Caco-2 (cell line): ENCODE measurements at regions not wholly inside any gene's neighbourhood (a gene's known extent, or its start where the extent isn't known, plus 50 kb on each side); places are given as distances from the start of the nearest gene placed in this dataset.
A peak's percentile ranks its signal among the peaks of the same experiment; 100 is the strongest.

Source experiments
- BruUV-seq: library from RNA; stranded (reverse); fragments of 400-500 nt; replicated peaks from 2 replicates; lab custom pipeline; 2021; lab: Mats Ljungman, UMichigan
- CTCF ChIA-PET: fragments of 300-600 bp; sonication (Branson Sonifier 250); formaldehyde crosslinking; loops from one replicate; lab custom pipeline; 2022; ENCODE audit warnings: antibody characterized with exemption; lab: Charles Lee
- POLR2A ChIA-PET: fragments of 300-600 bp; sonication (Branson Sonifier 250); formaldehyde crosslinking; loops from one replicate; lab custom pipeline; 2022; ENCODE audit warnings: antibody characterized with exemption; lab: Charles Lee
- DNase-seq, 2 experiments: peaks; one replicate each; pipeline versions ENCODE4 v3.0.0 to v3.0.0-alpha.2; 2020 to 2022
- H3K27me3 ChIP-seq: replicated peaks from 2 replicates; pipeline ENCODE4 v1.6.0; 2011; ENCODE audit warnings: low read length; ENCODE audit not compliant: control insufficient read depth, insufficient read depth
- H3K36me3 ChIP-seq: 2 replicates; pipeline ENCODE4 v1.5.1; 2011; ENCODE audit warnings: low read length; ENCODE audit not compliant: control insufficient read depth, insufficient read depth
- H3K4me1 ChIP-seq: fragments of 250-450 bp; sonication (Bioruptor Pico); 2 replicates; pipeline ENCODE4 v1.5.1; 2020; ENCODE audit warnings: mild to moderate bottlenecking
- H3K4me3 ChIP-seq: 2 replicates; pipeline ENCODE4 v1.5.1; 2011; ENCODE audit warnings: low read depth, mild to moderate bottlenecking, control low read depth, low read length
- H3K9me3 ChIP-seq: fragments of 250-450 bp; sonication (Bioruptor Pico); 2 replicates; pipeline ENCODE4 v1.5.1; 2020; ENCODE audit warnings: mild to moderate bottlenecking, moderate library complexity
- H3K27ac Mint-ChIP-seq: one replicate; pipeline ENCODE4 v1.8.0; 2022; ENCODE audit warnings: mixed read lengths; ENCODE audit not compliant: unreplicated experiment
- H3K27me3 Mint-ChIP-seq: one replicate; pipeline ENCODE4 v1.8.0; 2022; ENCODE audit warnings: mixed read lengths; ENCODE audit not compliant: insufficient read depth, unreplicated experiment
- H3K36me3 Mint-ChIP-seq: one replicate; pipeline ENCODE4 v1.8.0; 2022; ENCODE audit warnings: mild to moderate bottlenecking, mixed read lengths; ENCODE audit not compliant: insufficient read depth, unreplicated experiment
- H3K4me1 Mint-ChIP-seq: one replicate; pipeline ENCODE4 v1.8.0; 2022; ENCODE audit warnings: low read depth, mixed read lengths; ENCODE audit not compliant: unreplicated experiment
- H3K4me3 Mint-ChIP-seq: one replicate; pipeline ENCODE4 v1.8.0; 2022; ENCODE audit warnings: mild to moderate bottlenecking, moderate library complexity, mixed read lengths; ENCODE audit not compliant: unreplicated experiment
- H3K9me3 Mint-ChIP-seq: one replicate; pipeline ENCODE4 v1.8.0; 2022; ENCODE audit warnings: mixed read lengths; ENCODE audit not compliant: unreplicated experiment
- CTCF ChIP-seq, 2 experiments: fragments of 200-600 bp in 1 of 2; IDR thresholded peaks; 1 replicate in 1 of 2; 2 replicates in 1 of 2; pipeline versions ENCODE4 v1.5.1 to v1.8.0; 2011 to 2022; ENCODE audit warnings: antibody characterized with exemption in 1 of 2, control low read depth in 1 of 2, inconsistent platforms in 1 of 2, low read depth in 1 of 2, low read length in 1 of 2, mild to moderate bottlenecking in 1 of 2, moderate library complexity in 1 of 2; ENCODE audit not compliant: insufficient read depth in 1 of 2, severe bottlenecking in 1 of 2, unreplicated experiment in 1 of 2
- intact Hi-C: fragments of 100-400 bp; cut with micrococcal nuclease; formaldehyde crosslinking; loops from one replicate; pipeline ENCODE4 v1.10.0; 2022; ENCODE audit not compliant: unreplicated experiment

DNA sequence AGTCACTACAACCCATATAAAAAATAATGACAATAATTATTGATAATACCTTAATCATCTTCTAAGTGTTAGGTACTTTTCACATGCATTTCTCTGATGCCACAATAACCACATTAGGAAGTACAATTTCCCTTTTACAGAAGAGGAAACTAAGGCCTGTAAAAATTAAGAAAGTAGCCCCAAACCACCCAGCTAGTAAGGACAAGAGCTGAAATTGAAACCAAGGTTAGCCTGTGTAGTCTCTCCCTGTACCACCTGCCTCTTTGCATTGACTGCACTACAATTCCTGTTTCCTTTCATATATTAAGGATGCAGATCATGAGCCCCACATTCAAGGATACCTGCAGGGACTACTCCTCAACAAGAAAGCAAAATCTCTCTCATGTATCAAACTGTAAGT, 288.8 kb downstream of the GPATCH2 start:
- CTCF ChIA-PET, result no interaction called here
- Mint-ChIP-seq H3K9me3 (peaks cover 11% of the 10 kb centered on the region), H3K36me3 (no peaks in the 10 kb centered on the region), H3K4me1 (peaks cover 14% of the 10 kb centered on the region), H3K4me3 (no peak overlapping the region), H3K27me3 (no peaks in the 10 kb centered on the region), H3K27ac (no peak overlapping the region)
- no TSS peak for BruUV-seq
- Histone ChIP-seq H3K4me1 (0 out of 2 replicates have a peak, but pooled peaks cover 3% of the 10 kb centered on the region), H3K27me3 (no peaks in the 10 kb centered on the region), H3K4me3 (no peak overlapping the region), H3K9me3 (no peaks in the 10 kb centered on the region), H3K36me3 (no peaks in the 10 kb centered on the region)
- TF ChIP-seq CTCF (IDR thresholded peaks at IDR 0.05; ENCODE audit: insufficient read depth in 1 of 2, low read depth in 1 of 2, low read length in 1 of 2, severe bottlenecking in 1 of 2, unreplicated experiment in 1 of 2), result no peak
- POLR2A ChIA-PET, result no interaction called here
- DNase-seq, result no peak
- intact Hi-C loops, result loop anchor here (10.0 kb wide), 1 partner anchor 517 kb away; no protein-coding TSS in a partner anchor

GRCh38 chr1:217336724-217337123, 294.2 kb downstream of the GPATCH2 start:
- no peak for DNase-seq
- H3K27ac Mint-ChIP-seq, result no peak overlapping the region
- H3K9me3 Mint-ChIP-seq, result no peaks in the 10 kb centered on the region
- H3K27me3 Mint-ChIP-seq, result no peaks in the 10 kb centered on the region
- Histone ChIP-seq H3K4me1 (0 out of 2 replicates have a peak, but pooled peaks cover 3% of the 10 kb centered on the region), H3K27me3 (0 out of 2 replicates have a peak, but pooled peaks cover 1% of the 10 kb centered on the region), H3K4me3 (no peak overlapping the region), H3K36me3 (no peaks in the 10 kb centered on the region), H3K9me3 (no peaks in the 10 kb centered on the region)
- H3K4me1 Mint-ChIP-seq, result peaks cover 14% of the 10 kb centered on the region
- POLR2A ChIA-PET, result no interaction called here
- no peaks in the 10 kb centered on the region for H3K36me3 Mint-ChIP-seq
- no TSS peak for BruUV-seq
- CTCF ChIA-PET, result no interaction called here
- intact Hi-C loops, result loop anchor here (10.0 kb wide), 1 partner anchor 372 kb away; no protein-coding TSS in a partner anchor
- TF ChIP-seq CTCF (IDR thresholded peaks at IDR 0.05; ENCODE audit: insufficient read depth in 1 of 2, low read depth in 1 of 2, low read length in 1 of 2, severe bottlenecking in 1 of 2, unreplicated experiment in 1 of 2), result no peak
- no peak overlapping the region for H3K4me3 Mint-ChIP-seq

GRCh38 chr1:217333939-217334338, 297.0 kb downstream of the GPATCH2 start:
- CTCF ChIA-PET, result interaction anchor here (0.7 kb wide), 1 partner anchor 512 kb away, joined by 3 read pairs; no protein-coding TSS in a partner anchor

More at GRCh38 chr1:217333939-217334338, 297.0 kb downstream of the GPATCH2 start:
- Mint-ChIP-seq H3K4me3 (no peak overlapping the region), H3K27ac (no peak overlapping the region), H3K4me1 (peaks cover under 1% of the 10 kb centered on the region), H3K9me3 (no peaks in the 10 kb centered on the region), H3K27me3 (no peaks in the 10 kb centered on the region), H3K36me3 (no peaks in the 10 kb centered on the region)
- H3K4me1 ChIP-seq, result no peaks in the 10 kb centered on the region
- POLR2A ChIA-PET, result no interaction called here
- no peak overlapping the region for H3K4me3 ChIP-seq
- H3K36me3 ChIP-seq, result no peaks in the 10 kb centered on the region
- DNase-seq, result peak; percentile 36 to 43
- no TSS peak for BruUV-seq
- TF ChIP-seq CTCF (IDR thresholded peaks at IDR 0.05; ENCODE audit: insufficient read depth in 1 of 2, low read depth in 1 of 2, low read length in 1 of 2, severe bottlenecking in 1 of 2, unreplicated experiment in 1 of 2), result peak; percentile 42 to 62
- H3K9me3 ChIP-seq, result 0 out of 2 replicates have a peak, but pooled peaks cover 13% of the 10 kb centered on the region
- intact Hi-C loops, result loop anchor here (1.0 to 10.0 kb wide), 4 partner anchors 287 to 584 kb away; no protein-coding TSS in a partner anchor
- 0 out of 2 replicates have a peak, but pooled peaks cover 1% of the 10 kb centered on the region for H3K27me3 ChIP-seq
